CD4-positive, alpha-beta T cell treated with Interleukin-4 for 4 hours (primary cell): ENCODE measurements at regions not wholly inside any gene's neighbourhood (a gene's known extent, or its start where the extent isn't known, plus 50 kb on each side); places are given as distances from the start of the nearest gene placed in this dataset.

Experiments used
- DNase-seq: peaks from one replicate; pipeline ENCODE4 v3.0.0-alpha.2; 2020

DNA sequence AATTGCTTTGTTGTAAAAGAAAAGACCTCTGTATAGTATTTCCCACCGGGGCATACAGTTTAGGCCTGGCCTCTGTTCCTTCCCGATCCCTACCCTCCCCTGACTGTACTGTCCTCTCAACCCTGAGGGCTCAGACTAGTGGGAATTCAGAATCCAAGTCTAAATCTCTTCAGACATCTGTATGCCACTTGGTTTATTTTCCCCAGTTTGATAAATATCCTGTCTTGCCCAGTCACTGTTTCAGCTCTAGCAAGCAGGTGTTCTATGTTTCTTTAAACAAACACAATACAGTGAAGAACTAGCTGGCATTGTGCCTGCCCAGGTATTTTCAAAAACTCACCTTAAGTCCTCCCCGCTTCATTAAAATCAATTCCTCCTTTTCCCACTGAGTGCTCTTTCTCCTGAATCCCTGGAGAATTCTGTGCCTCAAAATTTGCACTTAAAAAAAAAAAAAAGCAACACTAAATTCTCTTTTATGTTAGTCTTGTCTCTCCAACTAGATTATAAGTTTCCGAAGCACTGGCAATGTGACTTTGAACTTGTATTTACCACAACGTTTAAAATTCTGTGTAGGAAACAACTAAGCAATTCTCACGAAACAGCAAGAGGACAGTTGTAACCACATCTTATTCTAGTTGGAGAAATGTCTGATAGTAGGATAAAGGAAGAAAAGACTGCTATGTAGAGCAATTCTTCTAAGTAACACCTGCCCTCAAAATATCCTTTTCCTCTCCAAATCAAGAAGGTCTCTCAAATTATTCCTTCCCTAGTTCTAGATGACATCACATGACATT lies 112.0 kb upstream of the CARMIL1 start:
- no peak for DNase-seq

DNA sequence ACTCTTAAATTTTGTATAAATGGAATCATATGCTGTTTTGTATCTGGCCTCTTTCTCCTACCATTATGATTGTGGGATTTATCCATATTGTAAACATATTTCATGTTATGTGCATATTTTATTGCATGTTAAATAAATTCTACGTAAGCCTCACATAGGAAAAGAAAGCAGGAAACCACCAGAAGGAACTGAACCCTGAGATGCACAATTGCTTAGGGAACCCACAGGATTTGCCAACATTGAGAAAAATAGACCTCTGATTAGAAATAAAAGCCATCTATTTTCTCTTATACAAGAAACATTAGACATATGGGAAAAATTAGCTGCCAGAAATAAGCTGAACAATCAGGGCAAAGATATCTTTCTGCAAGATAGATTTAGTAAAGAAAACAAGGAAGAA lies 111.2 kb upstream of the CARMIL1 start:
- DNase-seq: no peak

DNA sequence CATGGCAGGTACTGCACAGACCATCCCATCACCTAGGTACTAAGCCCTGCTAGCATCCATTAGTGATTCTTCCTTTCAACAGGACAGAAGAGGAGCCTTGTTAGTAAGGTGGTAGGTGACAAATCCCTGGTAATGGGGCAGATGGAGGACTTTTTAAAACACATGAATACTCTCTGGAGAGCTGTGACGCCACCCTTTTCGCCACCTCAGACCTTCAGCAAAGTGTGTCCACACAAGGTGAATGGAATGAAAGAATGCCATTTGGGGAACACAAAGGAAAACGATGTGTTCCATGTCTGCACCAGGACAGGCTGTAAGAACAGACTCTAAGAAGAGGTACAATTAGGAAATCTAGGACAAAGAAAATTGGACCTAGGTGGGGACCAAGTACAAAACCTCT lies 110.5 kb upstream of the CARMIL1 start:
- no peak for DNase-seq

DNA sequence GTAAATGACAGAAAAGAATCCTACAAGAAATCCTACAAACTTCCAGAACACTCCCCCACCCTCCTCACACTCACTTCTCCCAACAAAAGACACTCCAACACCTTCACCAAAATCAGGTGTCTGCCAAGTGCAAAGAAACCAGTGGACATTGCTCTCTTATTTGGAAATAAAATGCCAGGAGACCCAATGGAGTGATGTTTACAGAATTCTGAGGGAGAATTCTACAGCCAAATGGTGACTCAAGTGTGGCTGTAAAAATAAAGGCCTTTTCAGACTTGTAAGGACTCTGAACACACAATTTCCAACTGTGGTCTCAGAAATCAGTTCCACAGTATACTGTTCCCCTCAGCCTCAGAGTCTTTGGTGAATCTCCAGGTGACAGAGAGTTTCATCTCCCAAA lies 109.6 kb upstream of the CARMIL1 start:
- DNase-seq: no peak

DNA sequence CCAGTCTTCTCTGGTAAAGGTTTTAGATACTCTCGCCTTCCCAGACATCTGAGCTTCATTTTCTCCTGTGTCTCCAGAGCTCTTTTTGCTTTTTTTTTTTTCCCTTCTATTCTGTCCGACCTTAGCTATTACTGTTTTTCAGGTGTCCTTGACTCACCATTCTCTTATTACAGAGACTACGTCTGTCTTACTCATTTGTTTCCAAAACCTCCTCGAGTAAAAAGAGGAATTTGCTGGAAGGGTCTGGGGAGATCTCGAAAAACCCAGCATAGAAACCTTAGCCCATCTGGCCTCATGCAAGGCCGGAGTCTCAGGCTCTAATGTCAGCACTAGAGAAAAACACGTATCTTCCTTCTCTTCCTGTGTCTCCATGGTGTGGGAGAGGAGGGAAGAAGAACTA lies 109.2 kb upstream of the CARMIL1 start:
- DNase-seq: no peak

DNA sequence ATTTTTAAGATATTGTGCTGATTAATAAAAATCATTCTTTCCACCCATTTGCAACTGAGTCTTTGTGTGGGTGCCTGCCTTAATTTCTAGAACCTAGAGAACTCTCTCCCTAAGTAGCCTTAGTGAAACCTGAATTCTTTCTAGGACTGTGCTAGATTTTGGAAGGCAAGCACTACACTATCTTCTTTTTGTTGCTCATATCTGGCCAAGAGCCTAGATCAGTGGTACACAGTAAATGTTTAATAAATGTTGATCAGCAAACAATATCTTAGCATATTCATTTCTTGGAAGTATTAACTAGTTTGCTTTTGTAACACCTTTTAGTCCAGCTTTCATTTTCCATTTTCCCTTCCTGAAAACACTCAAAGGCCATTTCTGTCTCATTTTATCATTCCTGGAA lies 108.5 kb upstream of the CARMIL1 start:
- DNase-seq: no peak

DNA sequence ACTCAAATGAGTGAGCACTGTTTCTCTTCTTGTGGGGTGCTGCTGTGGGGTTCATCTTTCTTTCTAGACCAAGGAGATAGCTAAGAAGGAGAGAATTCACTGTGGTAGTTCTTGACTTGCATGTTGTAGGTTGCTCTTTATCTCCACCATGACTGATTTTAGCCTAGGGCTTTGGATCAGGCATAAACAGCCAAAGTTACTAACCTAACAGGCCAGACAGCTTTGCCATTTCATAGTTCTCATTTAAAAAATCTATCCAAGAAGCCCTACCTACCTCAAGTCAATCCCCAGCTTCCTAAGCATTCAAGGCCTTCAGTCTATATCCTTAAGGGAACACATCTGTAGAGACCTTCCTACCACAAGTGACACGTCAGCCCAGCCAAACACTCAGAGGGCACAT lies 107.9 kb upstream of the CARMIL1 start:
- DNase-seq: no peak

DNA sequence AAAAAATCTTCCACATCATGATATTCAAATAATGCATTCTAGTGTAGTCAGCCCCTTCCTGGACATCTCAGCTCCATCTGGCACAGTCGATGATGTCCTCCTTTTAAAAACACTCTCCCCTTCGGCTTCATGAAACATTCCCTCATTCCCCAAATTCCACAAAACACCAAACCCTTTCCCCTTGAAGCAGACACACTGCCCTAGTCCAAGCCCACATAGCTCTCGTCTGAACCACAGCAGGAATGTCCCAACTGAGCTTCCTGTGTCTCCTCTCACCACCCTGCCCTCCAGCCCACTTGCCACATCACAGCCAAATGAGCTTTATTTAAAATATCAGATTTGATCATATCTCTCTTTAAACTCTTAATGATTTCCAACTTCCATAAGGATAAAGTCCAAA lies 106.4 kb upstream of the CARMIL1 start:
- no peak for DNase-seq

DNA sequence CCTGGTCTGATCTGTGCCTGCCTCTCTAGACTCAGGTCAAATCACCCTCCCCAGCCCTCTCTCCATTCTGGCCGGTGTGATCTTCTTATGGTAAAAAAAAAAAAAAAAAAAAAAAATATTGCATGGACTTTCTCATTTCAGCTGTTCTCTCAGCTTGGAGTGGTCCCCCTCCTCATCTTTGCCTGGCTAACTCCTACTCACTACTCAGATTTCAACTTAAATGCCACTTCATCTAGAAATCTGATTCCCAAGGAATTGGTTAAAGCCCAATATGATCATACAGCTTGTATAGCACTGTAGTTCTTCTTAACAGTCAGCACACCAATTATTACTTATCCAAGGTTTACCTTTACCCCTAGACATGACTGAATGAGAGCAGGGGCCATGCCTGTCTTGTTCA lies 105.9 kb upstream of the CARMIL1 start:
- DNase-seq: no peak

DNA sequence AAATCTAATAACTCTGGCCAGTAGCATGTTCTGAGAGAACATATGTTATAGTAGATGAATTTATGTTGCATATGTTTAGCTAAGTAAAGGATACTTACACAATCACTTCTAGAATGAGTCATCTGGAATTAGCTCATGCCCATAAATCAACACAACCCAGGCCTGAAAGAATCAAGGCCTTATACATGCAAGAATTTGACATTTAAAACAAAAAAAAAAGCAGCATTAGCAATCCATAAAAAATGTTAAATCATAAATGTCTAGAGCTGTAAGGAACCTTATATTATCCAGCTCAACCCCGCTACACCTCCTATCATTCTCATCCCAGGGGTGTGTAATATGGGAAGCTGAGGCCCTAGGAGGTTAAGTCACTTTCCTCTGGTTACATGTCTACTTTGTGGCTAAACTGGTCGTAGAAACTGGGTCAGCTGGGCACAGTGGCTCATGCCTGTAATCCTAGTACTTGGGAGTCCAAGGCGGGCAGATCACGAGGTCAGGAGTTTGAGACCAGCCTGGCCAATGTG lies 105.2 kb upstream of the CARMIL1 start:
- no peak for DNase-seq

DNA sequence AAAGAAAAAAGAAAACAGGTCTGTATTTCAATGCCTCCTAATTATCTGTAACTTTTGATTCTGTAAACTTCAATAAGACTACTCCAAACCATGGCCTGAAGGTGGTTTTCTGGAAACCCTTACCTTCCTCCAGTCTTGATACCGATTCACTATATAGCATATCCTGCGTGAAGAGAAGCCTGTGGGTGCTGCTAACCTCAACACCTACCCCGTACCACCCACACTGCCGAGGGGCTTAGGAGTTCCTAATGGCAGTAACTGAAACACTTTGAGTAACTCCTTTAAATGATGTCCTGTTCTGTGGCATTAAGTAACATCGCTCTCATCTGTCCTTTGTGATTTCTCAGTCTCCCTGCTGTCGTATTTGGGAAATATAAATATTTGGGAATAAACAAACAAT lies 104.5 kb upstream of the CARMIL1 start:
- DNase-seq: no peak

DNA sequence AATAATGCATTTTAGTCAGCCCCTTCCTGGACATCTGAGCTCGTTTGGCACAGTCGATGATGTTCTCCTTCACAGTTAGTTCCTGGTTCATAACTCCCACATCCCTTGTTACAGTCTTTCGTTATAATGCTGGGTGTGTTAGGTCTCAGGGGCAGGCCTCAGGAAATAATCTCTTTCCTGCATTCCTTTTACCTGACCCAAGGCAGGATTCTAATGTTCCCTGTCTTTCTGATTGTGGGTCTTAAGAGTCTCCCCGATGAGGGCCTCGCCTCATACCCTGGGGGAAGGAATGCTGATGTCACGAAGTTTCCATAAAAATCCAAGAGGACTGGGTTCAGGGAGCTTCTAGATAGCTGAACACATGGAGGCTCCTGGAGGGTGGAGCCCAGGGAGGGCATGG lies 104.0 kb upstream of the CARMIL1 start:
- no peak for DNase-seq

DNA sequence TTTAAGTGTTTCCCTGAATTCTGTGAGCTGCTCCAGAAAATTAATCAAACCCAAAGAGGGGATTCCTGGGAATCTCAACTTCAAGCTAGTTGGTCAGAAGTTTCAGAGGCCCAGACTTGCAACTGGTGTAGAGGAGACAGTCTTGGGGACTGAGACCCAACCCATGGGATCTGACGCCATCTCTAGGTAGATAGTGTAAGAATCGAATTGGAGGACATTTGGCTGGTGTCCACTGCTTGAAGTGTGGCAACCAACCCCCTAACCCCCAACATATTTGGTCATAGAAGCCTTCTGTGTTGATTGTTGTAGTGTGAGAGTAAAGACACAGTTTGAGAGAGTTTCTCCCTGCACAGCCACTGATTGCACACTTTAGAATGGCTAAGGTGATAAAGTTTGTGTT lies 103.5 kb upstream of the CARMIL1 start:
- no peak for DNase-seq

DNA sequence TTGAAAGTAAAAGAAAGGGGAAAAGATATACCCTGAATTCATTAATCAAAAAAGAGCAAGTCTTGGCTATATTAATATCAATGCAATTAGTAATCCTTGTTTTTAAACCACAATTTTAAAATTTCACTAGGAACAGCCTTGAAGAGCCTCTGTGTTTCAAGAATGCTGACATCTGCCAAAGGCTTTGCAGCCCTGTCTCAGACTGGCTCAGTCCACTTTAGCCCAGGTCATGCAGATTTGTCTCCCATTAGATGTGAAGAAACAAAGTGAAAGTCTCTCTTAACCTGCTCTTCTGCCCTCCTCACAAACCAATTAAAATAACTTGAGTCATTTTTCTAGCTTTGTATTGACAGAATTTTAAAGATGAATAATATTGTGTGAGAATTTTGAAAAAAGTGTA lies 102.7 kb upstream of the CARMIL1 start:
- no peak for DNase-seq

DNA sequence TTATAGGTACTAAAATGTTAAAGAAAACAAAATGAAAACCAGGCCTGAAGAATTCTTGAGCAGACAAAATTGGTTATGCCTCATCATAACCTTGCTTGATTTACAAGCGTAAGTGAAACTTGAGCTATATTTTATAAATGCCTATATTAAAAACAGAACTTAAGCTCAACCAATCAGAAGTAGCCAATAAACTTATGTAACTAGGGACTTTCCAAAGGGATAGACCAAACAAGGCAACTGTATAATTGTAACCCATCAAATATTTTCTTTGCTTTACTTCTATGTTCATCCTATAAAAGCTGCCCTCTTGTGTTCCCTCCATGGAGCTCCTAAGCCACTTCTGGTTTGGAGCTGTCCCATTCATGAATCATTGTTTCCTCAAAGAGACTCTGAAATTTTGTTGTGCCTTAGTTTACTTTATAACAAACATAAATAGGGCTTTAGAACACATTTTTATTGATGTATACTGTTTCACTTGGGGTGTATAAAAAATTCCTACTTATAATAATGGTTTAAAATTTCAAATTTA lies 101.6 kb upstream of the CARMIL1 start:
- DNase-seq: no peak

DNA sequence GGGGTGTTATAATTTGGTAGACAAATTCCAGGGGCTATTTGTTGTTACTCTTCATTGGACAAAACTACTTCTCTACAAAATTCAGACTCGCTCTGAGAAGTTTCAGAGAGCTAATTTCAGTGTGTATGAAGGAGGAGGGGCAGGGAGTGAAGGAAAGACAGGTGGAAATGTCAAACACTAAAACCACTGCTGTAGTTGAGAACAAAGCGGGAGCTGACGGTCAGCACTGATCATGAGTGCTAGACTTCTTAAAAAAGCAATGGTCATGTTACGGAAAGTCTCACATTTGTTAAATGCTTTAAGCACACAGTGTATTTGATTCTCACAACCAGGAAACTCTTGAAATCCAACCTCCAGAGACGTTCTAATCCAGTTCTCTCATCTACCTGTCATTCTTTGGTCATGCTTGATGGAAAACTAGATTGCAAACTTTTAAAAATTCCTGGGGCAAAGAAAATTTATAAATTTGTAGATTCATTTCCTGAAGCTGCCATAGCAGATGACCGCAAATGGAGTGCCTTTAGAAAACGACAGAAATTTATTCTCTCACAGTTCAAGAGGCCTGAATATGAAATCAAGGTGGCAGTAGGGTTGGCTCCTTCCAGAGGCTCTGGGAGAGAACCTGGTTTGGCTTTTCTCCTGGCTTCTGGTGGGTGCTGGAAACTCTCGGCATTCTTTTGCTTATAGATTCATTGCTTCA lies 100.7 kb upstream of the CARMIL1 start:
- no peak for DNase-seq

DNA sequence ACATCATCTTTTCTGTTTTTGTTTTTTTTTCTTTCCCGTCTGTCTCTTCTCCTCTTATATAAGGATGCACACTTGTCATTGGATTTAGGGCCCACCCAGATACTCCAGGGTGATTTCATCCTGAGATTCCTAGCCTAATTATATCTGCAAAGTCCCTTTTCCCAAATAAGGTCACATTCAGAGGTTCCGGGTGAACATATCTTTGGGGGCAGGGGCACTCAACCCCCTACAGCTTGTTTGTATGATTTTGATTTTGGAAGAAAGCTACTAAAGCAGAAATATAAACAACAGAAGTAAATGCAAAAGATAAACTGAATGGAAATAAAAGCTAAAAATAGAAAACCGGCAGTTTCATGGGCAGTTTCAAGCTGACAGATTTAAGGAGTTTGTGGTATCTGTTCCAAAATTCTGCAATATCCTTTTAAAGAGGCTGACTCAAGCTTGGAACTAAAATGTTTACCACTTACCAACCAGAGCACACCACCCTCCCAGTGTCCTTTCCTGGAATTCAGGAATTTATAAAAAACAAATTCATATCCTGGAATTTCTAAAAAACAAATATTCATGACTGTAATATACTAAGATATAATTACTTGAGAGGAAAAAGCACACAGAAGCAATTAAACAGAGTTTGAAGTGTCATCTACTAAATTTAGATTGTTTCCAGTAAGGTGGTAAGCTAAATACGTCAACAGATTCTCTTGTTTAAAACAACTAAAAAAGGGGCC lies 100.0 kb upstream of the CARMIL1 start:
- no peak for DNase-seq

DNA sequence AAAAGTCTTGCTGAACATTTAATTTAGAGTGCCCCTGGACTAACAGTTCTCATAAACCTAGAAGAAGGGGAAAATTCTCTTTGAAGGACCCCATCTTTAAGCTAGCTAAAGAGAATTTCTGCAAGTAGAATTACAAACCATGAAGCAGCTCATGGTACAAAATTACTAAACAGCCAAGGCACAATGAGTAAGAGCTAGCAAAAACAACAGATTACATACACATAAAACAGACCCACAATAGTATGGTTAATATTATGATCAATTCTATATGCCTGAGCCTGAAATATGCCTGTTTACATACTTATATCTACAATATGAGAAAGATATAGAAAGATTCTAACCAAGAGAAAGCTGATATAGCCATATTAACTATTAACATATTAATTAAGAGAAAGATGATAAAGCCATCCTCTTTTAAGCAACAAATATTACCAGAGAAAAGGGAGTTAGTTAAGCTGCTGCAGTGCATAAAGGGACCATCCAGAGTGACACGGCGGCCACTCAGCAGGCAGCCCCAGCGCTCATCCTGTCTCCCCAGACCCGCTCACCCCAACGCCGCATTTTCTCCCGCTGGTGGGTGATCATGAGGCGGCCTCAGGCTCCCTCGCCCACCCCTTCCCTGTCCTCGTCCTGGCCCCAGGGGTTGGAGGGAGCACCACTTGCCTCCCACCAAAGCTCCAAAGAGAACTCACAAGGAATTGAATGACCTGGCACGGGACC lies 98.4 kb upstream of the CARMIL1 start:
- no peak for DNase-seq

DNA sequence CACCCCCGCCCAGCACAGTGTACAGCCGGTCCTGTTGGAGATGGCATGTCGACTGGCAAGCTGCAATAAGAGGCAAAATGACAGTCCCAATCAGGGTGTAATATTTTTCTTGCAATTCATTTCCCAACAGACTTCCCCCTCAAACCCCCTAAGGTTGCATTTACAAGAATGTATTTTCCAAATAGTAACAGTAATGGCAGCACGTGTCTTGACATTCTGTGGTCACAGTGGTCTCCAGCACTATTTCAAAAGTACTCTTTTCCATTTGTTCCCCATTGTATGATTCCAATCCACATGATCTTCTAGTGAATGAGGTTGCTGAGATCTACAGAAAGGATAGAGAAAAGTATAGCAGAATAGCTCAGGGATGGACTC lies 97.8 kb upstream of the CARMIL1 start:
- DNase-seq: no peak

DNA sequence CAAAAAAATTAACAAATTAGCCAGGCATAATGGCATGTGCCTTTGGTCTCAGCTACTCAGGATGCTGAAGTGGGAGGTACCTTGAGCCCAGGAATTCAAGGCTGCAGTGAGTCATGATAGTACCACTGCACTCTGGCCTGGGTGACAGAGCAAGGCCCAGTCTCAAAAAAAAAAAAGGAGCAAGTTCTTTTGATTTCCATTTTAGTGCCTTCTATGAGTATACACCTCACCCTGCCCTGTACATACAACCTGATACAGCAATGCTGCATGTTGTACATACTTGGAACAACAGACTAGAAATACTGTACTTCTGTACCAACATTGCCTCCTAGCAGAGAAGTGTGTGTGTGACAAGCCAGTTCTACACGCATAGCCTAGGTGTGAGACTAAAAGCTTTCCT lies 97.3 kb upstream of the CARMIL1 start:
- no peak for DNase-seq

DNA sequence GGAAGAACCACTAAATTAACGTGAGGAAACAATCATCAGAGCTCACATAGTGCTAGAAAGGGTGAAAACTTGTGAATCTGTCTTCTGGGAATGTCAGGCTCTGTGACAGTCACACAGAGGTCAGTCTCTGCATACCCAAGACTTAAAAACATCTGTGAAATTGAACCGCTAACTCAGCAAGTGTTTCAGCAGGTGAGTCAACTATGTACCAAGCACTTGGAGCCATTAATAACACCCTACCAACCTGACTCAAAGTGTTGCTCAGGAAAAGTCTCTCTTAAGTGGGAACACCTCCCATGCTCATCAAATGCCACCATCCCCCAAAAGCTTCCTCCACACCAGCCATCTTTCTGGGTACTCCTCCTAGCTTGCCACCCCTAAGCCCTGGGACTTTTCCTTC lies 92.3 kb upstream of the CARMIL1 start:
- DNase-seq: no peak

DNA sequence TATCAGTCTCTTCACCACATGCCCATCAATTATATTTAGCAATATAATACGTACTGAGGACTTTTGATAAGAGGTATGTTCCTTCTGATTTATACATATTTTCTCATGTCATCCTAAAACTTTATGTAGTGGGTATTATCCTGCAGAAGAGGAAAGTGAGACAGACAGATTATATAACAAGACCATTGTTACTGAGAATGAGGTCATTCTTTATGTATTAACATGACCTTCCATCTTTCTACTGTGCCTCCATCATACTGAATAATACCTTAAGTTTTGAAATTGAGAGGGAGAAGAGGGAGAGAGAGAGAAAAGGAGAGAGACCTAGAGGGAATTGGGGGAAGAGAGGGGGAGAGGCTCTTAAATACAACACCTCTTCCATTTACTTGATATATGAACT lies 90.9 kb upstream of the CARMIL1 start:
- DNase-seq: no peak
